ENCODE measurements at regions not wholly inside any gene's neighbourhood (a gene's known extent, or its start where the extent isn't known, plus 50 kb on each side); places are given as distances from the start of the nearest gene placed in this dataset.
A peak's percentile ranks its signal among the peaks of the same experiment; 100 is the strongest.

DNA sequence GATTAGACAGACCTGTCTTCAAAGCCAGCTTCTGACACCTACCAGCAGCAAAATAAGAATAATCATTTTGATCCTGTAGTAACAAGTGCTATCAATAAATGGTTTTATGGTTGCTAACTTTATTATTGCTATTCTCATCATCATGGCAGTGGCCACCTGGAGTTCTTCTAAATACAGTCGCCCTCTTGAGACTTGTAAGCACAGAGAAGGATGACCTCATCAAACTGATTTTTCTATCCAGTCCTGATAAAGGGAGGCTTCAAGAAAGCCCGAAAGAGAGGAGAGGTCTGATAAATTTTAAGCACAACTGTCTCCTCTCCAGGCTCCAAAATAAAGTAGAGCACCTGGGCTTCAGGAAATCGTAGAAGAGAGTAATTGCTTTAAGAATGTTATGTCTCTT lies 286.4 kb downstream of the USP46 start:
- peaks cover 0 to 6% (median 0%) of the 10 kb centered on the region in 12 donors for H3K4me1 ChIP-seq
- H3K9me3 ChIP-seq, result no peaks in the 10 kb centered on the region
- H3K4me3 ChIP-seq, result no peak overlapping the region
- intact Hi-C loops (cut with DNase I), result loop anchor here in 7 of 10 donors (5.0 to 10.0 kb wide), 8 partner anchors 138 to 1862 kb away; partner anchors contain the start of genes PDGFRA (in 1 of the 7) and RASL11B (in 1 of the 7)
- DNase-seq, result no peak
- H3K27ac ChIP-seq, result no peak overlapping the region
- TF ChIP-seq POLR2A (IDR thresholded peaks at IDR 0.05) (no peak), CTCF (IDR thresholded peaks at IDR 0.05) (no peak)
- no peaks in the 10 kb centered on the region for H3K36me3 ChIP-seq
- no peak for ATAC-seq
- no peaks in the 10 kb centered on the region for H3K27me3 ChIP-seq
- 43 to 53% (median 49%) methylated on average over 3 of the region's 3 CpGs for whole genome bisulfite sequencing, 4 donors

DNA sequence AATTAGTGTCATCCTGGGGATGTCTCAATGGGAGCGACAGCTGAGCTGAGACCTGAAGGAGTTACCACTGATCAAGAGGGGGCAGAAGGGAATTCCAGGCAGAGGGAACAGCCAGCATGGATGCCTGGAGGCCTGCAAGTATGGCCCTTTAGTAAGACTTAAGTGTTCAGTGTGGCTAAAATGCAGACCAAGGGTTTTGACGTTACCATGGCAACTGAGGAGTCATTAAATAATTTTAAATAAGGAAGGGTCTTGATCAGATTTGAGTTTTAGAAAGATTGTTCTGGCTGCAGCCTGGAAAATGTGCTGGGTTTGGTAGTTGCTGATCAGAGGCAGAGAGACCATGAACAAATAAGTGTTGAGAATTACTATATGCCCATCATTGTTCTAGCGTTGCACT lies 285.5 kb downstream of the USP46 start:
- peaks cover 0 to 6% (median 0%) of the 10 kb centered on the region in 12 donors for H3K4me1 ChIP-seq
- intact Hi-C loops (cut with DNase I), result loop anchor here in 7 of 10 donors (2.0 to 10.0 kb wide), 9 partner anchors 139 to 1861 kb away; partner anchors contain the start of genes PDGFRA (in 1 of the 7) and RASL11B (in 1 of the 7)
- H3K9me3 ChIP-seq, result no peaks in the 10 kb centered on the region
- TF ChIP-seq CTCF (IDR thresholded peaks at IDR 0.05) (no peak), POLR2A (IDR thresholded peaks at IDR 0.05) (no peak)
- no peak overlapping the region for H3K4me3 ChIP-seq
- no peaks in the 10 kb centered on the region for H3K36me3 ChIP-seq
- no peaks in the 10 kb centered on the region for H3K27me3 ChIP-seq
- 62 to 91% (median 81%) methylated on average over 3 of the region's 3 CpGs for WGBS, 4 donors
- H3K27ac ChIP-seq, result no peak overlapping the region
- ATAC-seq (no peak), DNase-seq (no peak)

- no peak for ATAC-seq
- DNase-seq, result no peak
- no peak overlapping the region for H3K4me3 ChIP-seq
- H3K36me3 ChIP-seq, result no peaks in the 10 kb centered on the region
- WGBS, 4 donors, result 55 to 76% (median 63%) methylated on average over 4 of the region's 4 CpGs
- no peaks in the 10 kb centered on the region for H3K27me3 ChIP-seq
- H3K4me1 ChIP-seq, result peaks cover 0 to 6% (median 0%) of the 10 kb centered on the region in 12 donors
- no peaks in the 10 kb centered on the region for H3K9me3 ChIP-seq
- TF ChIP-seq POLR2A (IDR thresholded peaks at IDR 0.05), result no peak
- TF ChIP-seq CTCF (IDR thresholded peaks at IDR 0.05), result no peak
- no peak overlapping the region for H3K27ac ChIP-seq
- intact Hi-C loops (cut with DNase I), result loop anchor here in 9 of 10 donors (2.0 to 10.0 kb wide), 12 partner anchors 140 to 1860 kb away; partner anchors contain the start of genes PDGFRA (in 1 of the 9) and RASL11B (in 1 of the 9)
Measured at GRCh38 chr4:52374877-52375276, 284.2 kb downstream of the USP46 start.

- Histone ChIP-seq H3K4me3 (no peak overlapping the region), H3K27ac (no peak overlapping the region), H3K36me3 (no peaks in the 10 kb centered on the region), H3K27me3 (no peaks in the 10 kb centered on the region), H3K9me3 (no peaks in the 10 kb centered on the region), H3K4me1 (peaks cover 0 to 6% (median 0%) of the 10 kb centered on the region in 12 donors)
- TF ChIP-seq CTCF (IDR thresholded peaks at IDR 0.05), result peak; percentile 40 to 74 (median 62)
- no peak for TF ChIP-seq POLR2A (IDR thresholded peaks at IDR 0.05)
- 46 to 58% (median 54%) methylated on average over 7 of the region's 7 CpGs for WGBS, 4 donors
- intact Hi-C loops (cut with DNase I), result loop anchor here (1.0 to 10.0 kb wide), 12 partner anchors 141 to 1859 kb away; partner anchors contain the start of genes PDGFRA (in 1 of the 10) and RASL11B (in 1 of the 10)
- ATAC-seq (no peak), DNase-seq (peak in 1 of 5 donors; percentile 20)
Measured at GRCh38 chr4:52376132-52376704, 282.9 kb downstream of the USP46 start.
